ENCODE measurements at regions not wholly inside any gene's neighbourhood (a gene's known extent, or its start where the extent isn't known, plus 50 kb on each side); places are given as distances from the start of the nearest gene placed in this dataset.

GRCh38 chr5:74519161-74519571 is 121.4 kb downstream of the ENC1 start:
- TF ChIP-seq CTCF (IDR thresholded peaks at IDR 0.05 in 2 of 3, conservative IDR thresholded peaks at IDR 0.05 in 1 of 3; ENCODE audit: borderline replicate concordance in 1 of 3, insufficient read depth in 1 of 3, low read depth in 2 of 3, low read length in 2 of 3) (no peak), POLR2AphosphoS5 (IDR thresholded peaks at IDR 0.05; ENCODE audit: low read depth, low read length) (no peak)
